Esophagus squamous epithelium (tissue), 5 donors: ENCODE measurements at regions not wholly inside any gene's neighbourhood (a gene's known extent, or its start where the extent isn't known, plus 50 kb on each side); places are given as distances from the start of the nearest gene placed in this dataset.
"Not testable (repeated sequence)": the region's sequence is repeated elsewhere in the genome, so short reads cannot be mapped to it uniquely, and the experiment has no call there.

Experiments
- DNase-seq: peaks from one replicate; lab custom pipeline; 2025; lab: John Stamatoyannopoulos, UW
- H3K27ac ChIP-seq, 4 donors: fragments of 200-600 bp; sonication (generic); one replicate each; pipeline ENCODE4 v1.5.1; 2016 to 2019; ENCODE audit warnings: mild to moderate bottlenecking in 1 of 4
- H3K27me3 ChIP-seq, 4 donors: fragments of 200-600 bp; sonication (generic); 1 replicate in 3 of 4; 2 replicates in 1 of 4; pipeline versions ENCODE4 v1.5.1 to v1.6.0; 2017 to 2021; ENCODE audit warnings: antibody characterized with exemption in 1 of 4
- H3K36me3 ChIP-seq, 3 donors: fragments of 200-600 bp; sonication (generic); one replicate each; pipeline ENCODE4 v1.5.1; 2016 to 2019
- H3K4me1 ChIP-seq, 3 donors: fragments of 200-600 bp; sonication (generic); one replicate each; pipeline ENCODE4 v1.5.1; 2017 to 2019
- H3K4me3 ChIP-seq, 4 donors: fragments of 200-600 bp; sonication (generic); 1 replicate in 3 of 4; 2 replicates in 1 of 4; pipeline ENCODE4 v1.5.1; 2016 to 2019; ENCODE audit warnings: mild to moderate bottlenecking in 2 of 4, moderate library complexity in 1 of 4
- H3K9me3 ChIP-seq, 3 donors: fragments of 200-600 bp; sonication (generic); one replicate each; pipeline ENCODE4 v1.5.1; 2016 to 2019
- CTCF ChIP-seq, 6 experiments: fragments of 450-650 bp in 4 of 6; fragments of 200-600 bp in 2 of 6; sonication (generic) in 2 of 6; IDR thresholded peaks; one replicate each; pipeline ENCODE4 v1.5.1; 2016 to 2019; ENCODE audit warnings: antibody characterized with exemption in 6 of 6, mild to moderate bottlenecking in 4 of 6, moderate library complexity in 4 of 6
- POLR2A ChIP-seq, 4 donors: fragments of 450-650 bp; IDR thresholded peaks; one replicate each; pipeline ENCODE4 v1.6.1; 2017; ENCODE audit warnings: antibody characterized with exemption in 4 of 4, mild to moderate bottlenecking in 4 of 4, moderate library complexity in 3 of 4
- WGBS, 2 donors: methylation state at CpG; one replicate each; pipeline ENCODE4 v1.1.5; 2018; 5-methylcytosine and 5-hydroxymethylcytosine counted together
- intact Hi-C: fragments of 100-400 bp; cut with DNase I; formaldehyde crosslinking; loops from one replicate; pipeline ENCODE4 v1.15.0; 2022
- donor health status: DM: yes; HTN: yes; CAD: no.

GRCh38 chr10:109664554-109664953 lies 258.8 kb downstream of the XPNPEP1 start:
- WGBS, 2 donors, result 86 to 100% methylated on average over 2 of the region's 4 CpGs

GRCh38 chr10:109663122-109663521 lies 260.2 kb downstream of the XPNPEP1 start:
- Histone ChIP-seq H3K27me3 (no peaks in the 10 kb centered on the region), H3K4me1 (no peaks in the 10 kb centered on the region), H3K9me3 (peaks cover 0 to 19% (median 0%) of the 10 kb centered on the region in 3 donors), H3K36me3 (no peaks in the 10 kb centered on the region), H3K27ac (no peak overlapping the region), H3K4me3 (no peak overlapping the region)
- 69% methylated on average over 5 of the region's 6 CpGs; no CpG with 5 or more reads in 1 of the 2 donors for WGBS, 2 donors
- intact Hi-C loops, result no loop called here
- no peak for DNase-seq
- TF ChIP-seq POLR2A (IDR thresholded peaks at IDR 0.05) (no peak), CTCF (IDR thresholded peaks at IDR 0.05) (no peak)

More at GRCh38 chr10:109664554-109664953, 258.8 kb downstream of the XPNPEP1 start:
- H3K27me3 ChIP-seq, result no peaks in the 10 kb centered on the region
- no peak for DNase-seq
- no peaks in the 10 kb centered on the region for H3K4me1 ChIP-seq
- intact Hi-C loops, result no loop called here
- H3K4me3 ChIP-seq, result no peak overlapping the region
- no peaks in the 10 kb centered on the region for H3K36me3 ChIP-seq
- no peak overlapping the region for H3K27ac ChIP-seq
- H3K9me3 ChIP-seq, result peaks cover 0 to 19% (median 0%) of the 10 kb centered on the region in 3 donors
- no peak for TF ChIP-seq CTCF (IDR thresholded peaks at IDR 0.05)
- TF ChIP-seq POLR2A (IDR thresholded peaks at IDR 0.05), result no peak

GRCh38 chr10:109652612-109653011 lies 270.7 kb downstream of the XPNPEP1 start:
- 81 to 84% methylated on average over 4 to 7 of the region's 12 CpGs for WGBS, 2 donors
- H3K27me3 ChIP-seq, H3K9me3 ChIP-seq, intact Hi-C loops, DNase-seq, H3K4me3 ChIP-seq, H3K36me3 ChIP-seq, H3K4me1 ChIP-seq, H3K27ac ChIP-seq: not testable (repeated sequence)

GRCh38 chr10:109650228-109650627 lies 273.1 kb downstream of the XPNPEP1 start:
- Histone ChIP-seq H3K4me1 (no peaks in the 10 kb centered on the region), H3K36me3 (no peaks in the 10 kb centered on the region), H3K27ac (no peak overlapping the region), H3K4me3 (no peak overlapping the region), H3K9me3 (peaks cover 0 to 8% (median 0%) of the 10 kb centered on the region in 3 donors), H3K27me3 (no peaks in the 10 kb centered on the region)
- intact Hi-C loops, result no loop called here
- TF ChIP-seq POLR2A (IDR thresholded peaks at IDR 0.05), result no peak
- TF ChIP-seq CTCF (IDR thresholded peaks at IDR 0.05), result no peak
- 46 to 47% methylated on average over 1 of the region's 1 CpG for WGBS, 2 donors
- DNase-seq, result no peak

- peaks cover 0 to 4% (median 0%) of the 10 kb centered on the region in 3 donors for H3K9me3 ChIP-seq
- TF ChIP-seq POLR2A (IDR thresholded peaks at IDR 0.05), result no peak
- TF ChIP-seq CTCF (IDR thresholded peaks at IDR 0.05), result no peak
- WGBS, 2 donors, result 55 to 67% methylated on average over 4 to 5 of the region's 5 CpGs
Observed at GRCh38 chr10:109647627-109648026, 275.7 kb downstream of the XPNPEP1 start.

GRCh38 chr10:109633846-109634245 lies 289.5 kb downstream of the XPNPEP1 start:
- intact Hi-C loops, result no loop called here
- Histone ChIP-seq H3K27ac (no peak overlapping the region), H3K27me3 (no peaks in the 10 kb centered on the region), H3K4me3 (no peak overlapping the region), H3K36me3 (no peaks in the 10 kb centered on the region), H3K9me3 (peaks cover 0 to 3% (median 0%) of the 10 kb centered on the region in 3 donors), H3K4me1 (no peaks in the 10 kb centered on the region)
- no peak for TF ChIP-seq CTCF (IDR thresholded peaks at IDR 0.05)
- TF ChIP-seq POLR2A (IDR thresholded peaks at IDR 0.05), result no peak
- DNase-seq, result no peak

More at GRCh38 chr10:109647627-109648026, 275.7 kb downstream of the XPNPEP1 start:
- Histone ChIP-seq H3K27ac (no peak overlapping the region), H3K4me3 (no peak overlapping the region), H3K4me1 (no peaks in the 10 kb centered on the region), H3K27me3 (no peaks in the 10 kb centered on the region), H3K36me3 (no peaks in the 10 kb centered on the region)
- intact Hi-C loops, result no loop called here
- DNase-seq, result no peak

GRCh38 chr10:109633017-109633416 lies 290.3 kb downstream of the XPNPEP1 start:
- H3K4me3 ChIP-seq, intact Hi-C loops, DNase-seq, H3K27me3 ChIP-seq, H3K27ac ChIP-seq, H3K9me3 ChIP-seq, H3K4me1 ChIP-seq, H3K36me3 ChIP-seq: not testable (repeated sequence)
